ENCODE measurements at regions not wholly inside any gene's neighbourhood (a gene's known extent, or its start where the extent isn't known, plus 50 kb on each side); places are given as distances from the start of the nearest gene placed in this dataset.

GRCh38 chr2:88318956-88319330 lies 133.6 kb downstream of the FOXI3 start (continued):
- TF ChIP-seq CHD7 (IDR thresholded peaks at IDR 0.05; ENCODE audit: insufficient replicate concordance, low read length): no peak
- no peak for TF ChIP-seq SRF (IDR thresholded peaks at IDR 0.05; ENCODE audit: low read depth, low read length)
- no peak for TF ChIP-seq JUND (IDR thresholded peaks at IDR 0.05; ENCODE audit: low read length)

All from H1 (cell line).